GM21576 (cell line): ENCODE measurements at regions not wholly inside any gene's neighbourhood (a gene's known extent, or its start where the extent isn't known, plus 50 kb on each side); places are given as distances from the start of the nearest gene placed in this dataset.
"Not testable (repeated sequence)": the region's sequence is repeated elsewhere in the genome, so short reads cannot be mapped to it uniquely, and the experiment has no call there.

ENCODE experiments used
- ATAC-seq: cut with Tn5 transposase; IDR thresholded peaks from one replicate; pipeline ENCODE4 v1.9.1; 2021; ENCODE audit warnings: mild to moderate bottlenecking, moderate library complexity; ENCODE audit not compliant: unreplicated experiment

DNA sequence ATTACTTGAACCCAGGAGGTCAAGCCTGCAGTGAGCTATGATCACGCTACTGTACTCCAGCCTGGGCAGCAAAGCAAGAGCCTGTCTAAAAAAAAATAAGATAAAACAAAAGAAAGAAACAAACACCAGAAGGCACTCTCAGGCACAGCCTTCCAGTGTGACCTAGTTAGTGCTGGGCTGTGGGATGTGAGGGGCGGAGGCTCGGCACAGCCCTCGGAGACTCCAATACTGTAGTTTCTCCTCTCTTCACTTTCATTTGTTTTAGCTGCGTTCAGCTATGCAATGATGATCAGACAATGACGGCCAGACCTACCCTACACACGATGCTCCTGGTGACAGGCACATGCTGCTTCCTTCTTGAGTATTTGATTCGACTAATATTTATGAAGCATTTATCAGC, 127.7 kb downstream of the SOCS6 start:
- ATAC-seq = no peak

DNA sequence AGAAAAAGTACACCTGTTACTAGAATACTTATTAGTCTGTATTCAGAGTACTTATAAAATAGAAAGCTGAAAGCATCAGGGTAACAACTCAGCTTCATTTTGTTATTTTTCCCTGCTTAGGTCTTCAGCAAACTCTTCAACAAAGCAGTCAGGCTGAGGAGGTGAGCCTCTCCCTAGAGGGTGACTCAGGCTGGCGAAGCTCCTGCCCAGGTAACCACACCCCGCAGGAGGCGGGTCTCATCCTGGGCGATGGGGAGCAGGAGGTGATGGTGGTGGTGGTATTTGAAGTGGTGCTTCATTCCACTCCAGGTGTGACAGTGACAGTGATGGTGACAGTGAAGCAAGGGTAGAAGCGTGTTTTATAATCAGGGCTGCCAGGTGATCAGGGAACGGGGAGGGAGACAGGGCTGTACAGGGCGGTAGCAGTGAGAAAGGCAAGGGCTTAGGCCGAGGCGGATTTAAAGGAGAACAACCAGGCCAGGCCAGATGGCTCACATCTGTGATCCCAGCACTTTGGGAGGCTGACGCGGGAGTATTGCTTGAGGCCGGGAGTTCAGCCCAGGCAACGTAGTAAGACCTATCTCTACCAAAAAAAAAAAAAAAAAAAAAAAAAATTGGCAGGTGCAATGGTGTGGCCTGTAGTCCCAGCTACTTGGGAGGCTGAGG, 127.1 kb downstream of the SOCS6 start:
- ATAC-seq = no peak

DNA sequence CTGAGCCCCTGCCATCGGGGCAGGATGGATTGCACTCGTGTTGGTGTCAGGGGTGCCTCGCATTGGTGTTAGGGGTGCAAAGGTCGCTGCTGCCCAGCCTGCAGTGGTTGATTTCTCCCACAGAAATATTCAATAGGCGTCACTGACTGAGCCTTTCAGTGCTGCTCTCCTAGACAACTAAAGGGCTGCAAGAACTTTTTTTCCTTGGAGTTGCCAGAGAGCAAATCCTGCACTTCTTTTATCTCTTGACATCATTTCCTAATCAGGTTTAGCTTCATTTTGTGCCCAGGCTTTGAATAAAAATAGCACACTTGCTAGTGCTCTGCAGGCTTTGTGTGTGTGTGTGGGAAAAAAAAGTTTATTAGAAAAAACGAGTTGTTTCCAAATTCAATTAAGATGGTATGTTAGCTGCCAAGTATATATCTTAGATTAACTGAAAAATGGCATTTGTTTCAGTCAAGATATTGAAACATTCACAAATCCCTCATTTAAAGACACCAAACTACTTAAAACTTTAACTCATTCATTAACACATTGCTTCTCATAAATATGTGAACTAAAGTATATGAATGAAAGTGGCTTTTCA, 125.6 kb downstream of the SOCS6 start:
- ATAC-seq = no peak

DNA sequence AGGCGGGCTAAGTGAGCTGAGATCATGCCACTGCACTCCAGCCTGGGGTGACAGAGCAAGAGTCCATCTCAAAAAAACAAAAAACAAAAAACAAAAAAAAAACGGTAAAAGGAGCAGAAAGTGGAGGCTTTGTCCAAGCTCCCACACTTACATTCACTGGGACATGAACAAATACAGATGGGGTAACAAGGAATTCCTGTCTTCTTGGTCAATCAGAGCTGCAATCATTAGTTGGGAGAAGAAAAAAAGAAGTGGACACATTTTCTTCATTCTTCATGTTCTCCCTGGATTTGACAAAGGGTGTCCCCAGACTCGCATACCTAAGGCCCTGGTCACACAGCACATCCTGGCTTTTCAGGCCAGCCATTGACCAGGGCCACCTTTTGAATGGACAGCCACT, 124.6 kb downstream of the SOCS6 start:
- no peak for ATAC-seq

DNA sequence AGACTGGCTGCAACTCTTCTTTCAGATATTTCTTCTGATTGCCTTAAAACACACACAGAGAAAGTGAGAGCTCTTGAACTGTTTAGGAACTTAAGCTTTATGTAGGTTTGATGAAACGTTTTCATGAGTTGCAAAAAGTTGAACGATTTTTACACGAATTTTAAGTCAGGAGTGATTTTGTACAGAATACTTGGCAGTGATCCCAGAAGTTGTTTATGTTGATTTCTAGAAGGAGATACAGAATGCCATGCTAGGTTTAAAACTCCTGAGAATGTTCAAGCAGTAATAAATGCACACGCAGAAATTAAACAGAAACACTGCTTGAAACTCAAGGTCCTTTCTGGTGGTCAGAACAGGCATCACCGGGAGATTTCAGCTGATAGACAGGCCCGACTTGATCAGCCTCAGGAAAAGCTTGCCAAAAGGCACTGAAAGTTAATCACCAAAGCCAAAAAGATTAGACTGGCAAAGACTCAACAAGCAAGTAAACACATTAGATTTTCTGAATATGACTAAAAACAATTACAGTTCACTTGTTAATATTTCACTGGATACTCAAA, 123.1 kb downstream of the SOCS6 start:
- no peak for ATAC-seq

DNA sequence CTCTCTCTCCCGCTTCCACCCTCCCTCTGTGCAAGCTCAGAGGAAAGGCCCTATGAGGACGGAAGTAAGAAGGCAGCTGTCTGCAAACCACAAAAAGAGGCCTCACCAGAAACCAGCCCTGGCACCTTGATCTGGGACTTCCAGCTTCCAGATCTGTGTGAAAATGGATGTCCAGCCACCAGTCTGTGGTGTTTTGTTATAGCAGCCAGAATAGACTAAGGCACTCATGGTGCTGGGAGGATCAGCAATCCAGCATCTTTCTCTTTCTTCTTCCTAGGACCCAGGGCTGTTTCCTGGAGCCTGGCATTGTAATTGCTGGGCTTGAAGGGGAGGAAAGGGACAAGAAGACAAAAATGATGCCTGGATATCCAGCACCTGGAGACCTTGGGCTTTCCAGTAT, 122.5 kb downstream of the SOCS6 start:
- ATAC-seq = no peak

DNA sequence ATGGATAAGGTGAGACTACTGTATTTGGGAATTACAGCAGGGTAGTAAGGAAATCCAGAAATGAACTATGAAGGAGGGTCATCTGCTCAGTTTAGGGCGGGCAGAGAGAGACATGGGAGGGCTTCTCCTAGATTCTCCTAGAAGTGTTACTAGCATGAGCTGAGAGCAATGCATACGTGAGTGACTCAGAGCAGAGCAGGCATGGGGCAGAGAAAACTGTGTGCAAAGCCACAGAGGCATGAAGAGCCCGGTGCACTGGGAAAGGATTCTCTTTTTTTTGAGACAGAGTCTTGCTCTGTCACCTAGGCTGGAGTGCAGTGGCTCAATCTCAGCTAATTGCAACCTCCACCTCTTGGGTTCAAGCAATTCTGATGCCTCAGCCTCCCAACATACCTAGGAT, 116.2 kb downstream of the SOCS6 start:
- ATAC-seq = no peak

DNA sequence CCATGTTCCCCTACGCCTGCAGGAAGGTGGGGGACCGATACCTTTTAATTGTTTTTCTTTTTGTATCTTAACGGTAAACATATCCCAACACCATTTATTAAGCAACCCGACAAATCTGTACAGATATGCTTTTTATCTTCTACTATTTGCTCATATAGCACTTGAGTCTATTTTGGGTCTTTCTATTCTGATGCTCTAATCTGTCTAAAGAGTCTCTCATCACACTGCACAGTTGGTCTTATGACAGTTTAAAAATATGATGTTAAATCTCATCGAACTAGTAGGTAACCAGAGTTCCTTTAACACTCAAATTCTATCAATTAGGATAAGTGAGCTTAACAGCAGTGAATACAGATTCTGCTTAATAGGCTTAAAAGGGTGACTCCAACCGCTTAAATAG, 111.6 kb downstream of the SOCS6 start:
- ATAC-seq = no peak

DNA sequence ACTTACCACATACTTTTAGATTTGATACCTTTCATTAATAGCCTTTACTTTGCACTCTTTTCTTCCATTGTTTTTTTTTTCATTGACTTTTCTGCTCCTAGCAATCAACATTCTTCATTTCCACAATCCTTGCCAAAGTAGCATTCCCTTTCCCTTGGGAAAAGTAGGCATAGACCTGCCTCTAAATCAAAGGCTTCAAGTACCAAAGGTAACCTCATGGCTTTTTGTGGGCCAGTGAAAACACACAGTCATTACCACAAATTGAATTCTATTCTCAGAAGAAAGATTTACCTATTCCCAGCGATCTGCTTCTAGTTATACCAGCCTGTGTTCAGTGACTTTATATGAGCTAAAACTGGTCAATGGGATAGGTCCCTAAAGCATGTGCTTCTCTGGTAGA, 109.2 kb downstream of the SOCS6 start:
- ATAC-seq = no peak

DNA sequence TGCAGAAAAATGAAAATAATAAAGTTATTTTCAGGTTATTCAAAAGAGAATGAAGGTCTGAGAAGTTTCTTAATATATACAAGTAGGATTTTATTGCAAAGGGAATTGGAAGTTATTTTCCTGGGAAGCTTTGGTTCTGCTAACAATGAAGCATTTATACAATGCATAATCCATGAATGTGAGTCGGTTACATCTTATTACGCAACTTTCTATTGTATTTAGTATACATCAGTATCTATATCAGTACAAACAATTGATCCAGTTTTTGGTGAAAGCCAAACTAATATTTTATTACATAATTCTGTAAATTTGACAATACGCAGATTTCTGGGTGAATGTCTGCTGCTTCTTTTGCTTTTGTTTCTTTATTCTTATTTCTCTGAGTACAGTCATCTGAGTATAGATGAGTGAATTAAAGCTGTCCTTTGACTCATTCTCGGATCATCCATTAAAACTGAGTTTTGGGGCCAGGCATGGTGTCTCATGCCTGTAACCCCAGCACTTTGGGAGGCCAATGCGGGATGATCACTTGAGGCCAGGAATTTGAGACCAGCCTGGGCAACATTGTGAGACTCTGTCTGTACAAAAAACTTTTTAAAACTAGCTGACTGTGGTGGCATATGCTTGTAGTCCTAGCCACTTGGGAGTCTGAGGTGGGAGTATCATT, 108.5 kb downstream of the SOCS6 start:
- no peak for ATAC-seq

DNA sequence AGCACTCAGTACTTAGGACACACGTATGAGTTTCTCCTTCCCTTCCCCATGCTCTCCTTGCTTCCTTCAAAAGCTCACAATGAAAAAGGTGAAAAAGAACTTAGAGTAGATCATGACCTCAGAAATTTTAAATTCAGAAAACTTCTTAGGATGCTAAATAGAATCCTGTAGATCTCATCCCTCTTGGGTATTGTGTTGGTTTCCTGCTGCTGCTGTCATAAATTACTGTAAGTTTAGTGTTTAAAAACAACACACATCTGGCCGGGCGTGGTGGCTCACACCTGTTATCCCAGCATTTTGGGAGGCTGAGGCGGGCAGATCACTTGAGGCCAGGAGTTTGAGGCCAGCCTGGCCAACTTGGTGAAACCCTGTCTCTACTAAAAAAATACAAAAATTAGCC, 106.9 kb downstream of the SOCS6 start:
- ATAC-seq = not testable (repeated sequence)

DNA sequence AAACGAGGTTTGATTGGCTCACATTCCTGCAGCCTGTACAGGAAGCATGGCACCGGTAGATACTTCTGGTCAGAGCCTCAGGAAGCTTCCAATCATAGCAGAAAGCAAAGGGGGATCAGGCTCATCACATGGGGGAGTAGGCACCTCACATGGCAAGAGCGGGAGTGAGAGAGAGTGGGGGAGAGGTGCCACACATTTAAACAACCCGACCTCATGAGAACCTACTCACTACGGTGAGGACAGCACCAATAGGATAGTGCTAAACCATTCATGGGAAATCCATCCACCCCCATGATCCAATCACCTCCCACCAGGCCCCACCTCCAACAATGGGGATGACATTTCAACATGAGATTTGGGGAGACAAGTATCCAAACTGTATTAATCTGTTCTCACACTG, 105.8 kb downstream of the SOCS6 start:
- ATAC-seq = no peak

DNA sequence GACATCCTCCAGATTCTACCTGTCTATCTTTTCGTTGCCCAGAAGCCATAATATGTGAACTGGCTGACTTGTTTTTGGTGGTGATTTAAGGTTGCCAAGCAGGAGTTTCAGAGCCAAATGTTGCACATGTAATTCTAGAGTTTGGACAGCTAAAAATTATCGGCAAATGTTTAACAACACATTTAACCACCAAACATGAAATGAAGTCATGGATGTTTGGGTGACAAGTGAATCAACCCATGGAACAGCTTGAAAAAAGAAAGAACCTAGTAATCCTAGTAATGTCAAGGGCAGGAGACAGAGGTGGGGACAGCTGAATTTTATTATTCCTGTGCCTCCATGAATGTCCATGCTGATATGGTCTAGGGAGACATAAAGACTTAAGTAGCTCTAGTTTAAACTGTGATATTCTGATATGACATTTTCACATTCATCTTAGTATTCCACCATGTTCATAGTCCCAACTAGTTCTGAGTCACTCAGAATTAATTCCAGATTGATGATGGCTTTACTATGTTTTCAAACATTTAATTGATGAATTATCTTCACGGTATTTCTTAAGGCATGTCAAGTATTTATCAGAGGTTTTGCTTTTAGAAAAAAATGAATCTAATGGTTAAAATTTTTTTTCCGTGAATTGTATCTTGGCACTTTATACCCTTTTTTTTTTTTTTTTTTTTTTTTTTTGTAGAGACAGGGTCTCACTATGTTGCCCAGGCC, 101.7 kb downstream of the SOCS6 start:
- no peak for ATAC-seq

DNA sequence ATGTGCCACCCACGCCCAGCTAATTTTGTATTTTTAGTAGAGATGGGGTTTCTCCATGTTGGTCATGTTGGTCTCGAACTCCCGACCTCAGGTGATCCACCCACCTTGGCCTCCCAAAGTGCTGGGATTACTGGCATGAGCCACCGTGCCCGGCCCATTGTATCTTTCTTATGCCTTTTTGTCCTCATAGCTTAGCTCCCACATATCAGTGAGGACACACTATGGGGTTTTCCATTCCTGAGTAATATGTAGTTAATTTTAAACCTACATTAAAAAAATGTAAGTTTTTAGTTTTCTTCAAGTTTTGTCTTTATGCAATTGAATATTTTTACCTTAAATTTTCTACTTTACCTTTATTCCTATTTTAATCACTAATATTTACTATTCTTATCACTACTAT, 100.2 kb downstream of the SOCS6 start:
- ATAC-seq = not testable (repeated sequence)

DNA sequence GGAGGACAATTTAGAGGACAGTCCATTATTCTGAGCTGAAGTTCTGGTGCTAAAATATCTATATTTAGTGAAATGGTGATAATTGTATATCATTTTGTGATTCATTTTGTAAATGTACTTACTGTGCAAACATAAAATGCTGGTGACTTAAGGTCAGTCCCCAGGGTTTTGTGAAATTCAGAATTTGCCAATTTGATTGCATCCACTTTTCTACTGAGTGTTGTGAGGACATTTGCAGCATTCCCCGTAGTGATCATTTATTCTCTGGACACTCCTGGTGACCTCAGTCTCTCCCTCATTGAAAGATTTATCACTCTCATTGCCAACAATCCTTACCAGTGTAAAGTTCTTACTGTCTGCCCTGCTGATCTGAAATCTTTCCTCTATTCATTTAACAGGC, 98.2 kb downstream of the SOCS6 start:
- ATAC-seq = no peak

DNA sequence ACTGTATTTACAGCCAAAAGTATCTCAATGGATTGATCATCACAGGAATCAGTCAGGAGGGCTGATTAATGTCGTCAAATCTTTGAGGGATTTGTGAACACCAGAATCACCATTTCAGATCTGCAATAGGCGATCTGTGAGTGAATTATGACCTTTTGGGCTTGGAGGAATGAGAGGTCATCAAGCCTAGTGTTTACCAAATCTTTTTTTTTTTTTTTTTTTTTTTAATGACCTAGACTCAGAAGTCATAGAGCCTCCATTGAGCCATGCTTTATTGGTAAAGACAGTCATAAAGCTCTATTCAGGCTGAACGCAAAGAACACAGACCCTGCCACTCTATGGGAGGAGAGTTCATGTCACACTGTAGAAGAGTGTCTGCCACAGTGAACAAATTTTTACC, 97.7 kb downstream of the SOCS6 start:
- no peak for ATAC-seq

DNA sequence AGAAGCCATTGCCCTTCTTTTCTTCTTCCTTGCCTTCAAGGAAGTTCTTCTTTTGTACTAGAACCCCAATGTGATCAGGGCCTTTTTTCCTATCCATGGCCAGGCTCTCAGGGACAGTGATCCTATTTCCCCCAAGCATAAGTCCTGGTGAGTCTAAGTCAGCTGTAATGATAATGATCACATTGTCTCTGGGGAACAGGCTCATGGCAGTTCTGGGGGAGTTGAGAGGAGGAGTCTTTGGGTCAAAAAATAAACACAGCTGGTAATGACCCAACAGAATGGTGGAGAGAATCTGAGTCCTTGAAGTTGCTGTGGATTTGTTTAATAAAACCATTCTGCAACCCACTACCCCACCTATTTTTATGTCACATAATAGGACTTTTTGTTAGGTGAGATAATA, 96.6 kb downstream of the SOCS6 start:
- no peak for ATAC-seq

DNA sequence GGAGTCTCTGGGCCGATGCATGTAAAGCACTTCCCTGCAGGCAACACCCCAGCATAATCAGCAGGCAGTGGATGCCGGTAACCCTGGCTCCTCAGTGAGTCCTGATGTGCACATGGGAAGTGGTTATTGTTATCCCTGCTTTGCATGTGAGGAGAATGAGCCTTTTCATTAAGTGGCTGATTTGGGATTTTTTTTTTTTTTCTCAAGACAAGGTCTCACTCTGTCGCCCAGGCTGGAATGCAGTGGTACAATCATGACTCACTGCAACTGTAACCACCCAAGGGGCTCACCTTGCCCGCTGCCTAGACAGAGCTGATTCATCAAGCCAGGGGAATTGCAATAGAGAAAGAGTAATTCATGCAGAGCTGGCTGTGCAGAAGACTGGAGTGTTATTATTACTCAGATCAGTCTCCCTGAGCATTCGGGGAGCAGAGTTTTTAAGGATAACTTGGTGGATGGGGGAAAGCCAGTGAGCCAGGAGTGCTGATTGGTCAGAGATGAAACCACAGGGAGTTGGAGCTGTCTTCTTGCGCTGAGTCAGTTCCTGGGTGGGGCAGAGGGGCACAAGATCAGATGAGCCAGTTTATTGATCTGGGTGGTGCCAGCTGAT, 95.4 kb downstream of the SOCS6 start:
- ATAC-seq = no peak

DNA sequence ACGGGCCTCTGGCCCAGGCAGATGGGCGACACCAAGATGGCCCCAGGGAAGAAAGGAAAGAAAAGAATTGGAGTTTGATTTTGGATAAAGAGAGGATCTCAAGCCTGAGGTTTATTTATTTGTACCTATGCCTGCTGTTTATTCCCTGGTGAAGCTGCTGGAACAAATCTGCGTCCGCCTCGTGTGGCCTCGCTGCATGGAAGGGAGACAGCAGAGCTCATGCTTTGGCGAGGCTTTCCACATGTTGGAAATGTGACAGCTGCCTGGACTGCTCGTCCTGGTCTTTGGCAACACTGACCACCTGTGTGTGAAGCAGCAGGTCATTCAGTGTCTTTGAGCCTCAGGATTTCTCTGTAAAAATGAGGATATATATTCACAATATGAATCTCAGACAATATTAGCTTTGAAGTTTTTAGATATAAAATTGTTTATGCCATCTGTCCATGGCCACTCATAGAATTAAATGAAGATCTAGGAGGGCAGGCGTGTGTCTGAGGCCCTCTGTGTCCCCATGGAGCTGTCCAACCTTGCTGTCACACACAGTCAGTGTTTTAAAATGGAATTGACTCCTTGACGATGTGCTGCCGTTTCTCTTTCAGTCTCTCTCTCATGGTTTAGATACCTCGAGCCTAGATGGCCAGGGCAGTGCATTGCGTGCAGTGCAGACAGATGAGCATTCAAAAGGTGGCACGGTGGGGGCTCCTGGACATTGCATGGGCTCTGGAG, 94.3 kb downstream of the SOCS6 start:
- ATAC-seq = no peak

DNA sequence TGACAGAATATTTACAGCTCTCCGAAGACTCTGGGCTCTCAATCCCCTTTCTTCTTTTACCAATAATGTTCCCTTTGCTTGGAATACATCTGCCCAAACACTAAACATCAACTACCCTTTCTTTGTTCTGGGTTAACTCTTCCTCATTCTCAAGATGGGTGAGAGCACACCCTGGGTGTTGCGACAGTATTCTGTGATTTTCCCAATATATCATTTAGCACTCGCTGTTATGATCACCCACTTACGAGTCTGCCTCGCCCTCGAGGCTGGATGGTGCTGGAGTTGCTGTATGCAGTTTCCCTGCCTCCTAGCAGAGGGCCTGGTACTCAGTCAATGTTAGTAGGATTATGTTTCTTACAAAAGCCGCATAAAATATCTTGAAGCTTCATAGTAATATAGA, 93.2 kb downstream of the SOCS6 start:
- ATAC-seq = no peak
